OCI-LY7 (cell line): ENCODE measurements at regions not wholly inside any gene's neighbourhood (a gene's known extent, or its start where the extent isn't known, plus 50 kb on each side); places are given as distances from the start of the nearest gene placed in this dataset.

Experiments
- BruUV-seq: library from RNA; stranded (reverse); fragments of 400-500 nt; replicated peaks from 2 replicates; lab custom pipeline; 2021; lab: Mats Ljungman, UMichigan
- CTCF ChIA-PET: fragments of 300-600 bp; sonication (Branson Sonifier 250); formaldehyde crosslinking; loops from one replicate; lab custom pipeline; 2022; ENCODE audit warnings: antibody characterized with exemption; ENCODE audit not compliant: unreplicated experiment; lab: Charles Lee
- POLR2A ChIA-PET: fragments of 300-600 bp; sonication (Branson Sonifier 250); formaldehyde crosslinking; loops from one replicate; lab custom pipeline; 2022; ENCODE audit warnings: antibody characterized with exemption; lab: Charles Lee
- DNase-seq: peaks from one replicate; pipeline ENCODE4 v3.0.0-alpha.2; 2015; ENCODE audit warnings: low spot score
- H2AFZ ChIP-seq: fragments of 200-600 bp; sonication (generic), shearing (Covaris generic); 2 replicates; pipeline ENCODE4 v1.6.1; 2014; ENCODE audit warnings: mild to moderate bottlenecking, antibody characterized with exemption, low read length, moderate library complexity
- H3K27ac ChIP-seq: fragments of 200-600 bp; sonication (generic); 2 replicates; pipeline ENCODE4 v1.5.1; 2014; ENCODE audit warnings: mixed run types, low read depth, mild to moderate bottlenecking, moderate library complexity, low read length, inconsistent platforms; ENCODE audit not compliant: poor library complexity, severe bottlenecking
- H3K36me3 ChIP-seq: fragments of 200-600 bp; sonication (generic); 2 replicates; pipeline ENCODE4 v1.6.1; 2014; ENCODE audit warnings: mild to moderate bottlenecking, antibody characterized with exemption, low read length, moderate library complexity, mixed read lengths; ENCODE audit not compliant: insufficient read depth
- H3K4me1 ChIP-seq: fragments of 200-600 bp; sonication (generic); 2 replicates; pipeline ENCODE4 v1.5.1; 2014; ENCODE audit warnings: mild to moderate bottlenecking, low read length; ENCODE audit not compliant: insufficient read depth, poor library complexity, severe bottlenecking
- H3K4me2 ChIP-seq: fragments of 200-600 bp; sonication (generic); 2 replicates; pipeline ENCODE4 v1.6.1; 2014; ENCODE audit warnings: mild to moderate bottlenecking, low read length
- H3K4me3 ChIP-seq: fragments of 200-600 bp; sonication (generic); 2 replicates; pipeline ENCODE4 v1.5.1; 2014; ENCODE audit warnings: mild to moderate bottlenecking, low read depth, low read length; ENCODE audit not compliant: poor library complexity, severe bottlenecking
- H3K79me2 ChIP-seq: fragments of 200-600 bp; sonication (generic); 2 replicates; pipeline ENCODE4 v1.6.1; 2016; ENCODE audit warnings: low read depth, mild to moderate bottlenecking, low read length, moderate library complexity, mixed read lengths; ENCODE audit not compliant: insufficient read depth
- H3K9me2 ChIP-seq: fragments of 200-600 bp; sonication (generic); 2 replicates; pipeline ENCODE4 v1.6.1; 2016; ENCODE audit warnings: mild to moderate bottlenecking, low read length, mixed read lengths; ENCODE audit not compliant: insufficient read depth
- H3K9me3 ChIP-seq: fragments of 200-600 bp; sonication (generic); 2 replicates; pipeline ENCODE4 v1.6.1; 2014; ENCODE audit warnings: mild to moderate bottlenecking, mixed run types, low read length, mixed read lengths
- H4K20me1 ChIP-seq: fragments of 200-600 bp; sonication (generic); 2 replicates; pipeline ENCODE4 v1.6.1; 2014; ENCODE audit warnings: mild to moderate bottlenecking, antibody characterized with exemption, low read length, moderate library complexity, mixed read lengths; ENCODE audit not compliant: insufficient read depth
- EZH2phosphoT487 ChIP-seq: fragments of 200-600 bp; sonication (generic); IDR thresholded peaks from 2 replicates; pipeline ENCODE4 v1.6.1; 2018; ENCODE audit warnings: low read depth, borderline replicate concordance, mild to moderate bottlenecking, mixed run types, antibody characterized with exemption, low read length, moderate library complexity, mixed read lengths
- intact Hi-C: fragments of 100-400 bp; cut with micrococcal nuclease; formaldehyde crosslinking; loops from one replicate; pipeline ENCODE4 v1.10.0; 2022; ENCODE audit not compliant: unreplicated experiment
- TF ChIP-seq, protein P1 (sequence below): fragments of 200-600 bp; sonication (generic); conservative IDR thresholded peaks from 2 replicates; pipeline ENCODE4 v1.5.1; 2014; ENCODE audit warnings: mild to moderate bottlenecking, antibody characterized with exemption, low read length, moderate library complexity, mixed read lengths

DNA sequence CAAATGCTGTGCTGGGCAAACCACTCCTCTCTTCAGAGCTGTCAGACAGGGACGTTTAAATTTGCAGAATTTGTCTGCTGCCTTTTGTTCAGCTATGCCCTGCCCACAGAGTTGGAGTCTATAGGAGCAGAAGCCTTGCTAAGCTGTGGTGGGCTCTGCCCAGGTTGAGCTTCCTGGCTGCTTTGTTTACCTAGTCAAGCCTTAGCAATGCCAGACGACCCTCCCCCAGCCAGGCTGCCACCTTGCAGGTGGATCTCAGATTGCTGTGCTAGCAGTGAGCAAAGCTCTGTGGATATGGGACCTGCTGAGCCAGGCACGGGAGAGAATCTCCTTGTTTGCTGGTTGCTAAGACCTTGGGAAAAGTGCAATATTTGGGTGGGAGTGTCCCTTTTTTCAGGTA, 314.9 kb downstream of the NNT start:
- no peaks in the 10 kb centered on the region for H4K20me1 ChIP-seq
- H3K9me2 ChIP-seq: no peaks in the 10 kb centered on the region
- no peak for DNase-seq
- no peak overlapping the region for H3K4me2 ChIP-seq
- H3K4me1 ChIP-seq: no peaks in the 10 kb centered on the region
- ChIA-PET CTCF (no interaction called here), POLR2A (no interaction called here)
- no TSS peak for BruUV-seq
- H3K4me3 ChIP-seq: no peak overlapping the region
- H3K27ac ChIP-seq: no peak overlapping the region
- intact Hi-C loops: no loop called here
- no peak overlapping the region for H2AFZ ChIP-seq
- no peaks in the 10 kb centered on the region for H3K36me3 ChIP-seq
- no peaks in the 10 kb centered on the region for H3K9me3 ChIP-seq
- H3K79me2 ChIP-seq: no peaks in the 10 kb centered on the region
- TF ChIP-seq, protein P1, sequence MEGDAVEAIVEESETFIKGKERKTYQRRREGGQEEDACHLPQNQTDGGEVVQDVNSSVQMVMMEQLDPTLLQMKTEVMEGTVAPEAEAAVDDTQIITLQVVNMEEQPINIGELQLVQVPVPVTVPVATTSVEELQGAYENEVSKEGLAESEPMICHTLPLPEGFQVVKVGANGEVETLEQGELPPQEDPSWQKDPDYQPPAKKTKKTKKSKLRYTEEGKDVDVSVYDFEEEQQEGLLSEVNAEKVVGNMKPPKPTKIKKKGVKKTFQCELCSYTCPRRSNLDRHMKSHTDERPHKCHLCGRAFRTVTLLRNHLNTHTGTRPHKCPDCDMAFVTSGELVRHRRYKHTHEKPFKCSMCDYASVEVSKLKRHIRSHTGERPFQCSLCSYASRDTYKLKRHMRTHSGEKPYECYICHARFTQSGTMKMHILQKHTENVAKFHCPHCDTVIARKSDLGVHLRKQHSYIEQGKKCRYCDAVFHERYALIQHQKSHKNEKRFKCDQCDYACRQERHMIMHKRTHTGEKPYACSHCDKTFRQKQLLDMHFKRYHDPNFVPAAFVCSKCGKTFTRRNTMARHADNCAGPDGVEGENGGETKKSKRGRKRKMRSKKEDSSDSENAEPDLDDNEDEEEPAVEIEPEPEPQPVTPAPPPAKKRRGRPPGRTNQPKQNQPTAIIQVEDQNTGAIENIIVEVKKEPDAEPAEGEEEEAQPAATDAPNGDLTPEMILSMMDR: no peak
- no peak for TF ChIP-seq EZH2phosphoT487

DNA sequence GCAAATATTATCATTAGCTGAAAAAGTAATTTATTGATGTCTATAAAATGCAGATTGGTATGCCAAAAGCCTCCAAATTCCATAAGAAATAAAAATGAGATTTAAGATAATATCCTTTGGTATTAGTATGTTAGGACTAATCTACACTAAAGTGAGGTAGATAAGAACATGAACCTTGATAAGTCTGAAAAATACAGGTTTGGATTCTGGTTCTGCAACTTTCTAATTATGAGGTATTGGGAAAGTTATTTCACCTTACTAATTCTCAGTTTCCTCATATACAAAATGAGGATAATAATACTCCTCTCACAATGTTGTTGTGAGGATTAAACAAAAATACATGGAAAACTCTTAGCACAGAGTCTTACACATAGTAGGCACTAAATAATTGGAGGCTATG, 300.1 kb downstream of the NNT start:
- CTCF ChIA-PET: no interaction called here
- no peak for DNase-seq
- no peaks in the 10 kb centered on the region for H3K9me2 ChIP-seq

DNA sequence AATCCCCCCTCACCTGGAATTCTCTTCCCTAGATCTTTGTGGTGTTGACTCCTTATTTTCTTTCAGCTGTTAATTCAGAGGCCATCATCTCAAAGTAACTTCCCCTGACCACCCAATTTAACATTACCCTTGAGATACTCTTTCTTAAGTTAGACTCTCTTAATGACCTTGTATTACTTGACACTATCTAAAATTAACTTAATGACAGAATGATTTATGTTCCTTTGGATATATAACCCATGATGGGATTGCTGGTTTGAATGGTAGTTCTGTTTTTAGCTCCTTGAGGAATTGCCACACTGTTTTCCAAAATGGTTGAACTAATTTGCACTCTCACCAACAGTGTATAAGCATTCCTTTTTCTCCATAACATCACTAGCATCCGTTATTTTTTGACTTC, 298.0 kb downstream of the NNT start:
- no peak overlapping the region for H3K27ac ChIP-seq
- POLR2A ChIA-PET: no interaction called here
- intact Hi-C loops: no loop called here
- no peak for DNase-seq
- H3K9me2 ChIP-seq: no peaks in the 10 kb centered on the region
- H3K4me1 ChIP-seq: no peaks in the 10 kb centered on the region
- no peaks in the 10 kb centered on the region for H3K36me3 ChIP-seq
- H2AFZ ChIP-seq: no peak overlapping the region
- H3K4me3 ChIP-seq: no peak overlapping the region
- no peak overlapping the region for H3K4me2 ChIP-seq
- TF ChIP-seq, protein P1: no peak
- no peak for TF ChIP-seq EZH2phosphoT487
- BruUV-seq: no TSS peak
- no peaks in the 10 kb centered on the region for H3K79me2 ChIP-seq
- CTCF ChIA-PET: no interaction called here
- H4K20me1 ChIP-seq: no peaks in the 10 kb centered on the region
- H3K9me3 ChIP-seq: no peaks in the 10 kb centered on the region

More for the DNA sequence above, 300.1 kb downstream of the NNT start:
- Histone ChIP-seq H3K79me2 (no peaks in the 10 kb centered on the region), H4K20me1 (no peaks in the 10 kb centered on the region), H3K4me1 (no peaks in the 10 kb centered on the region), H3K4me2 (no peak overlapping the region), H3K36me3 (no peaks in the 10 kb centered on the region), H3K27ac (no peak overlapping the region), H3K4me3 (no peak overlapping the region), H2AFZ (no peak overlapping the region), H3K9me3 (no peaks in the 10 kb centered on the region)
- TF ChIP-seq, protein P1: no peak
- no peak for TF ChIP-seq EZH2phosphoT487
- intact Hi-C loops: no loop called here
- BruUV-seq: no TSS peak
- POLR2A ChIA-PET: no interaction called here
